H9 (cell line): ENCODE measurements at regions not wholly inside any gene's neighbourhood (a gene's known extent, or its start where the extent isn't known, plus 50 kb on each side); places are given as distances from the start of the nearest gene placed in this dataset.

Experiments
- DNase-seq: peaks from one replicate; pipeline ENCODE4 v3.0.0-alpha.2; 2017
- H2AFZ ChIP-seq: one replicate; pipeline ENCODE4 v1.6.1; 2013; ENCODE audit warnings: mild to moderate bottlenecking, low read length, control low read depth, moderate library complexity
- H2AK5ac ChIP-seq: 2 replicates; pipeline ENCODE4 v1.6.1; 2013; ENCODE audit warnings: low read length, control low read depth, mixed read lengths; ENCODE audit not compliant: insufficient read length
- H2BK120ac ChIP-seq: one replicate; pipeline ENCODE4 v1.6.1; 2013; ENCODE audit warnings: low read depth, mild to moderate bottlenecking, low read length, control low read depth, inconsistent platforms; ENCODE audit not compliant: poor library complexity, severe bottlenecking
- H2BK12ac ChIP-seq: 2 replicates; pipeline ENCODE4 v1.6.1; 2013; ENCODE audit warnings: low read length, control low read depth, mixed read lengths, low read depth; ENCODE audit not compliant: insufficient read length
- H2BK15ac ChIP-seq: 2 replicates; pipeline ENCODE4 v1.6.1; 2013; ENCODE audit warnings: low read depth, low read length, control low read depth
- H2BK20ac ChIP-seq: one replicate; pipeline ENCODE4 v1.6.1; 2013; ENCODE audit warnings: low read depth, mild to moderate bottlenecking, low read length, control low read depth, inconsistent platforms; ENCODE audit not compliant: poor library complexity, severe bottlenecking
- H2BK5ac ChIP-seq: 2 replicates; pipeline ENCODE4 v1.6.1; 2013; ENCODE audit warnings: low read length, control low read depth, mixed read lengths; ENCODE audit not compliant: insufficient read length
- H3K14ac ChIP-seq: 2 replicates; pipeline ENCODE4 v1.6.1; 2013; ENCODE audit warnings: low read length, control low read depth; ENCODE audit not compliant: insufficient read depth
- H3K18ac ChIP-seq: 2 replicates; pipeline ENCODE4 v1.6.1; 2013; ENCODE audit warnings: low read depth, mild to moderate bottlenecking, mixed read lengths, low read length, control low read depth; ENCODE audit not compliant: insufficient read length
- H3K23ac ChIP-seq: 2 replicates; pipeline ENCODE4 v1.6.1; 2013; ENCODE audit warnings: low read length, control low read depth, mixed read lengths, low read depth; ENCODE audit not compliant: insufficient read length
- H3K23me2 ChIP-seq: 2 replicates; pipeline ENCODE4 v1.6.1; 2013; ENCODE audit warnings: low read depth, mild to moderate bottlenecking, mixed read lengths, low read length, control low read depth; ENCODE audit not compliant: insufficient read length, poor library complexity, severe bottlenecking
- H3K27ac ChIP-seq: 2 replicates; pipeline ENCODE4 v1.5.1; 2013; ENCODE audit warnings: low read length, control low read depth, mixed read lengths, low read depth; ENCODE audit not compliant: insufficient read length
- H3K27me3 ChIP-seq: 2 replicates; pipeline ENCODE4 v1.6.1; 2013; ENCODE audit warnings: low read length, control low read depth, inconsistent platforms; ENCODE audit not compliant: insufficient read depth
- H3K4ac ChIP-seq: 2 replicates; pipeline ENCODE4 v1.6.1; 2013; ENCODE audit warnings: low read depth, mild to moderate bottlenecking, control low read depth, inconsistent platforms, low read length, moderate library complexity
- H3K4me1 ChIP-seq: 2 replicates; pipeline ENCODE4 v1.6.1; 2013; ENCODE audit warnings: low read length, control low read depth, inconsistent platforms; ENCODE audit not compliant: insufficient read depth
- H3K4me2 ChIP-seq: 2 replicates; pipeline ENCODE4 v1.6.1; 2013; ENCODE audit warnings: low read length, control low read depth, mixed read lengths; ENCODE audit not compliant: insufficient read length, insufficient read depth
- H3K56ac ChIP-seq: 2 replicates; pipeline ENCODE4 v1.6.1; 2013; ENCODE audit warnings: low read depth, mild to moderate bottlenecking, mixed read lengths, low read length, control low read depth; ENCODE audit not compliant: insufficient read length
- H3K79me1 ChIP-seq: 2 replicates; pipeline ENCODE4 v1.6.1; 2013; ENCODE audit warnings: low read depth, mild to moderate bottlenecking, moderate library complexity, low read length, control low read depth, inconsistent platforms; ENCODE audit not compliant: insufficient read depth, poor library complexity, severe bottlenecking
- H3K79me2 ChIP-seq: 2 replicates; pipeline ENCODE4 v1.6.1; 2013; ENCODE audit warnings: low read length, control low read depth, inconsistent platforms; ENCODE audit not compliant: insufficient read depth
- H3K9ac ChIP-seq: 2 replicates; pipeline ENCODE4 v1.6.1; 2013; ENCODE audit warnings: low read length, control low read depth, mixed read lengths; ENCODE audit not compliant: insufficient read length; ENCODE audit errors: extremely low read depth
- H3K9me3 ChIP-seq: one replicate; pipeline ENCODE4 v1.6.1; 2013; ENCODE audit warnings: low read depth, low read length, inconsistent platforms; ENCODE audit not compliant: control insufficient read depth
- H3T11ph ChIP-seq: one replicate; pipeline ENCODE4 v1.6.1; 2013; ENCODE audit warnings: mild to moderate bottlenecking, low read length, control low read depth, inconsistent platforms
- H4K20me1 ChIP-seq: one replicate; pipeline ENCODE4 v1.6.1; 2013; ENCODE audit not compliant: control insufficient read depth, insufficient read length, insufficient read depth
- H4K5ac ChIP-seq: 2 replicates; pipeline ENCODE4 v1.6.1; 2013; ENCODE audit warnings: low read depth, mild to moderate bottlenecking, mixed read lengths, low read length, control low read depth; ENCODE audit not compliant: insufficient read length
- H4K8ac ChIP-seq: replicated peaks from 2 replicates; pipeline ENCODE4 v1.6.1; 2013; ENCODE audit warnings: low read length, control low read depth, mixed read lengths, low read depth; ENCODE audit not compliant: insufficient read length
- H4K91ac ChIP-seq: 2 replicates; pipeline ENCODE4 v1.6.1; 2013; ENCODE audit warnings: low read depth, mild to moderate bottlenecking, moderate library complexity, mixed read lengths, low read length, control low read depth; ENCODE audit not compliant: insufficient read length
- H3K27ac Mint-ChIP-seq, 3 experiments: 2 replicates in 2 of 3; 3 replicates in 1 of 3; pipeline ENCODE4 v1.8.0; 2020 to 2021; ENCODE audit warnings: mixed read lengths in 3 of 3, mild to moderate bottlenecking in 1 of 3, moderate library complexity in 1 of 3
- H3K27me3 Mint-ChIP-seq: 2 replicates; pipeline ENCODE4 v1.8.0; 2021; ENCODE audit warnings: low read depth, mild to moderate bottlenecking, moderate library complexity, mixed read lengths
- H3K36me3 Mint-ChIP-seq, 3 experiments: 2 replicates in 2 of 3; 3 replicates in 1 of 3; pipeline ENCODE4 v1.8.0; 2020 to 2021; ENCODE audit warnings: low read depth in 3 of 3, mixed read lengths in 3 of 3; ENCODE audit not compliant: insufficient read depth in 1 of 3
- H3K4me1 Mint-ChIP-seq, 2 experiments: 2 replicates each; pipeline ENCODE4 v1.8.0; 2020; ENCODE audit warnings: mixed read lengths in 2 of 2
- H3K4me3 Mint-ChIP-seq, 2 experiments: 2 replicates in 1 of 2; 3 replicates in 1 of 2; pipeline ENCODE4 v1.8.0; 2020 to 2021; ENCODE audit warnings: mild to moderate bottlenecking in 2 of 2, mixed read lengths in 2 of 2, moderate library complexity in 1 of 2
- H3K9me3 Mint-ChIP-seq, 2 experiments: 2 replicates in 1 of 2; 3 replicates in 1 of 2; pipeline ENCODE4 v1.8.0; 2020; ENCODE audit warnings: mild to moderate bottlenecking in 2 of 2, mixed read lengths in 2 of 2, moderate library complexity in 1 of 2
- WGBS: extraction: QIAGEN DNeasy Blood & Tissue Kit; methylation state at CpG from one replicate; pipeline ENCODE4 v1.1.7; 2013; ENCODE audit warnings: missing lambda C conversion rate, low lambda C conversion rate, mixed read lengths; ENCODE audit not compliant: insufficient read length; ENCODE audit errors: extremely low coverage; 5-methylcytosine and 5-hydroxymethylcytosine counted together
- TF ChIP-seq, protein P1 (sequence below): fragments of 200-600 bp; sonication (generic); conservative IDR thresholded peaks from 3 replicates; pipeline ENCODE4 v1.8.0; 2021; ENCODE audit warnings: antibody characterized with exemption, mild to moderate bottlenecking

DNA sequence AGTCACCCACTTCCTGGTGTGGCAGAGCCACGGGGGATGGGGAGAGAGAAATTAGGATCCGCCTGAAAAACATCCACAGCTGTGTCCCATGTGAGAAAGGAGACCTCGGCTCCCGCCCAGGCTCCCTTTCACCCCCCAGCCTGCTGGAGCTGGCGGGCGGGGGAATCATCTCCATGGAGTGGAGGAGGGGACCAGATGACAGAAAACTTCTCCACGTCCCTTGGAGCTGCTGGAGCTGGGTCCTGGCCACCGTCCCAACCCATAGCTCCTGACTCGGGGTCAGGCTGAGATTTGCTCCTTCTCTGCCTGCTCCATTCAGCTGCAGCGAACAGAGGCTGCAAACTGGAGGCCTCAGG is 113.8 kb downstream of the CEBPB start:
- no peaks in the 10 kb centered on the region for H3K9me3 Mint-ChIP-seq
- DNase-seq, result peak; percentile 17
- no peak overlapping the region for H4K8ac ChIP-seq
- no peak overlapping the region for H3K14ac ChIP-seq
- no peak overlapping the region for H4K91ac ChIP-seq
- no peak overlapping the region for H2BK15ac ChIP-seq
- H3T11ph ChIP-seq, result no peak overlapping the region
- H4K20me1 ChIP-seq, result no peaks in the 10 kb centered on the region
- no peak overlapping the region for H4K5ac ChIP-seq
- no peak overlapping the region for H3K4me2 ChIP-seq
- no peak overlapping the region for H2BK120ac ChIP-seq
- WGBS, result no CpG with 5 or more reads among the region's 10 CpGs
- H2BK5ac ChIP-seq, result no peak overlapping the region
- TF ChIP-seq, protein P1, sequence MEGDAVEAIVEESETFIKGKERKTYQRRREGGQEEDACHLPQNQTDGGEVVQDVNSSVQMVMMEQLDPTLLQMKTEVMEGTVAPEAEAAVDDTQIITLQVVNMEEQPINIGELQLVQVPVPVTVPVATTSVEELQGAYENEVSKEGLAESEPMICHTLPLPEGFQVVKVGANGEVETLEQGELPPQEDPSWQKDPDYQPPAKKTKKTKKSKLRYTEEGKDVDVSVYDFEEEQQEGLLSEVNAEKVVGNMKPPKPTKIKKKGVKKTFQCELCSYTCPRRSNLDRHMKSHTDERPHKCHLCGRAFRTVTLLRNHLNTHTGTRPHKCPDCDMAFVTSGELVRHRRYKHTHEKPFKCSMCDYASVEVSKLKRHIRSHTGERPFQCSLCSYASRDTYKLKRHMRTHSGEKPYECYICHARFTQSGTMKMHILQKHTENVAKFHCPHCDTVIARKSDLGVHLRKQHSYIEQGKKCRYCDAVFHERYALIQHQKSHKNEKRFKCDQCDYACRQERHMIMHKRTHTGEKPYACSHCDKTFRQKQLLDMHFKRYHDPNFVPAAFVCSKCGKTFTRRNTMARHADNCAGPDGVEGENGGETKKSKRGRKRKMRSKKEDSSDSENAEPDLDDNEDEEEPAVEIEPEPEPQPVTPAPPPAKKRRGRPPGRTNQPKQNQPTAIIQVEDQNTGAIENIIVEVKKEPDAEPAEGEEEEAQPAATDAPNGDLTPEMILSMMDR, result no peak
- no peaks in the 10 kb centered on the region for H3K79me1 ChIP-seq
- H3K4me3 Mint-ChIP-seq, result no peak overlapping the region
- H3K18ac ChIP-seq, result no peak overlapping the region
- no peak overlapping the region; a peak in 1 of 7 replicates for H3K27ac Mint-ChIP-seq
- no peaks in the 10 kb centered on the region for H3K23me2 ChIP-seq
- peaks cover 2% of the 10 kb centered on the region; the same call in 1 of the 2 replicates for H3K27me3 Mint-ChIP-seq
- H2AFZ ChIP-seq, result no peak overlapping the region
- H3K79me2 ChIP-seq, result no peaks in the 10 kb centered on the region
- no peak overlapping the region for H2BK12ac ChIP-seq
- no peak overlapping the region for H3K27ac ChIP-seq
- H3K36me3 Mint-ChIP-seq, result no peaks in the 10 kb centered on the region
- no peak overlapping the region for H2AK5ac ChIP-seq
- H3K56ac ChIP-seq, result no peak overlapping the region
- no peaks in the 10 kb centered on the region for H3K27me3 ChIP-seq
- no peak overlapping the region for H3K9ac ChIP-seq
- no peak overlapping the region for H2BK20ac ChIP-seq
- H3K9me3 ChIP-seq, result no peaks in the 10 kb centered on the region
- no peak overlapping the region for H3K4ac ChIP-seq
- no peak overlapping the region for H3K23ac ChIP-seq
- peaks cover 14 to 21% of the 10 kb centered on the region in 2 experiments for H3K4me1 Mint-ChIP-seq
- peaks cover 5% of the 10 kb centered on the region for H3K4me1 ChIP-seq
